WTC11 (cell line): ENCODE measurements at regions not wholly inside any gene's neighbourhood (a gene's known extent, or its start where the extent isn't known, plus 50 kb on each side); places are given as distances from the start of the nearest gene placed in this dataset.

Experiments
- ATF2 ChIP-seq: sonication (generic); formaldehyde crosslinking; IDR thresholded peaks from 2 replicates; pipeline ENCODE4 v1.8.1; 2022; ENCODE audit warnings: low read depth, missing genetic modification reagents, borderline replicate concordance
- CTCF ChIP-seq: fragments of 200-600 bp; IDR thresholded peaks from 2 replicates; pipeline ENCODE4 v1.8.0; 2022; ENCODE audit warnings: antibody characterized with exemption
- E2F5 ChIP-seq: sonication (generic); formaldehyde crosslinking; IDR thresholded peaks from 2 replicates; pipeline ENCODE4 v1.8.1; 2022; ENCODE audit warnings: mild to moderate bottlenecking, moderate library complexity, missing genetic modification reagents
- ELF4 ChIP-seq: sonication (generic); formaldehyde crosslinking; IDR thresholded peaks from 2 replicates; pipeline ENCODE4 v1.8.1; 2022; ENCODE audit warnings: low read depth, mild to moderate bottlenecking, moderate library complexity, missing genetic modification reagents
- ESRRA ChIP-seq: sonication (generic); formaldehyde crosslinking; IDR thresholded peaks from 2 replicates; pipeline ENCODE4 v1.8.1; 2022; ENCODE audit warnings: mild to moderate bottlenecking, missing genetic modification reagents, borderline replicate concordance
- FOXP1 ChIP-seq: sonication (generic); formaldehyde crosslinking; IDR thresholded peaks from 2 replicates; pipeline ENCODE4 v1.8.0; 2022; ENCODE audit warnings: missing genetic modification reagents, mild to moderate bottlenecking, moderate library complexity, borderline replicate concordance
- GABPB1 ChIP-seq: sonication (generic); formaldehyde crosslinking; IDR thresholded peaks from 2 replicates; pipeline ENCODE4 v1.8.1; 2023; ENCODE audit warnings: mild to moderate bottlenecking, missing genetic modification reagents
- JUN ChIP-seq: sonication (generic); formaldehyde crosslinking; IDR thresholded peaks from 2 replicates; pipeline ENCODE4 v1.8.0; 2023; ENCODE audit warnings: mild to moderate bottlenecking, missing genetic modification reagents
- OVOL2 ChIP-seq: fragments of 250-450 bp; sonication (Bioruptor Pico); IDR thresholded peaks from 2 replicates; pipeline ENCODE4 v1.9.0; 2021; ENCODE audit warnings: mild to moderate bottlenecking, borderline replicate concordance
- ZBTB43 ChIP-seq: sonication (generic); formaldehyde crosslinking; IDR thresholded peaks from 2 replicates; pipeline ENCODE4 v1.8.1; 2023; ENCODE audit warnings: mild to moderate bottlenecking, missing genetic modification reagents
- TF ChIP-seq, protein P1 (sequence below): sonication (generic); formaldehyde crosslinking; IDR thresholded peaks from 2 replicates; pipeline ENCODE4 v1.8.1; 2023; ENCODE audit warnings: mild to moderate bottlenecking, missing genetic modification reagents, moderate library complexity

DNA sequence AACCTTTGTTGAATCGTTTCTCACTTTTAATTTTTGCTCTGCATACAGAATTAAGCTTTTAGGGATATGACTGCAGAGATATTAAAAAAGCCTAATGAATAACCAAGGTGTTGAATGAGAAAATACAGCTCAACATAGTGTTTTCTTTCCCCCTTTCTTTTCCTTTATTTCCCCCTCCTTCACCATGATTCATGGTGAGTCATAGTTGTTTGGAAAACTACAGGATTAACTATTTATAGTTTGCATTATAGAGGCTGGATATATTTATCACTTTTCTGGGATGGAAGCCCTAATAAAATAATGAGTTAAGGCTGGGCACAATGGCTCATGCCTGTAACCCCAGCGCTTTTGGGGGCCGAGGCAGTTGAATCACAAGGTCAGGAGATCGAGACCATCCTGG is 115.0 kb downstream of the DNAJB9 start:
- TF ChIP-seq CTCF (no peak), GABPB1 (CRISPR knock-in tag) (no peak), ELF4 (no peak), OVOL2 (CRISPR knock-in tag) (no peak), FOXP1 (CRISPR knock-in tag) (no peak), E2F5 (CRISPR knock-in tag) (no peak), ZBTB43 (CRISPR knock-in tag) (no peak), JUN (CRISPR knock-in tag) (no peak), ATF2 (CRISPR knock-in tag) (no peak), ESRRA (CRISPR knock-in tag) (no peak)
- TF ChIP-seq, protein P1, sequence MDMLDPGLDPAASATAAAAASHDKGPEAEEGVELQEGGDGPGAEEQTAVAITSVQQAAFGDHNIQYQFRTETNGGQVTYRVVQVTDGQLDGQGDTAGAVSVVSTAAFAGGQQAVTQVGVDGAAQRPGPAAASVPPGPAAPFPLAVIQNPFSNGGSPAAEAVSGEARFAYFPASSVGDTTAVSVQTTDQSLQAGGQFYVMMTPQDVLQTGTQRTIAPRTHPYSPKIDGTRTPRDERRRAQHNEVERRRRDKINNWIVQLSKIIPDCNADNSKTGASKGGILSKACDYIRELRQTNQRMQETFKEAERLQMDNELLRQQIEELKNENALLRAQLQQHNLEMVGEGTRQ (CRISPR knock-in tag): no peak
